H9 (cell line): ENCODE measurements at regions not wholly inside any gene's neighbourhood (a gene's known extent, or its start where the extent isn't known, plus 50 kb on each side); places are given as distances from the start of the nearest gene placed in this dataset.

Source experiments
- DNase-seq: peaks from one replicate; pipeline ENCODE4 v3.0.0-alpha.2; 2017
- H2AFZ ChIP-seq: one replicate; pipeline ENCODE4 v1.6.1; 2013; ENCODE audit warnings: mild to moderate bottlenecking, low read length, control low read depth, moderate library complexity
- H2AK5ac ChIP-seq: 2 replicates; pipeline ENCODE4 v1.6.1; 2013; ENCODE audit warnings: low read length, control low read depth, mixed read lengths; ENCODE audit not compliant: insufficient read length
- H2BK120ac ChIP-seq: one replicate; pipeline ENCODE4 v1.6.1; 2013; ENCODE audit warnings: low read depth, mild to moderate bottlenecking, low read length, control low read depth, inconsistent platforms; ENCODE audit not compliant: poor library complexity, severe bottlenecking
- H2BK12ac ChIP-seq: 2 replicates; pipeline ENCODE4 v1.6.1; 2013; ENCODE audit warnings: low read length, control low read depth, mixed read lengths, low read depth; ENCODE audit not compliant: insufficient read length
- H2BK15ac ChIP-seq: 2 replicates; pipeline ENCODE4 v1.6.1; 2013; ENCODE audit warnings: low read depth, low read length, control low read depth
- H2BK20ac ChIP-seq: one replicate; pipeline ENCODE4 v1.6.1; 2013; ENCODE audit warnings: low read depth, mild to moderate bottlenecking, low read length, control low read depth, inconsistent platforms; ENCODE audit not compliant: poor library complexity, severe bottlenecking
- H2BK5ac ChIP-seq: 2 replicates; pipeline ENCODE4 v1.6.1; 2013; ENCODE audit warnings: low read length, control low read depth, mixed read lengths; ENCODE audit not compliant: insufficient read length
- H3K14ac ChIP-seq: 2 replicates; pipeline ENCODE4 v1.6.1; 2013; ENCODE audit warnings: low read length, control low read depth; ENCODE audit not compliant: insufficient read depth
- H3K18ac ChIP-seq: 2 replicates; pipeline ENCODE4 v1.6.1; 2013; ENCODE audit warnings: low read depth, mild to moderate bottlenecking, mixed read lengths, low read length, control low read depth; ENCODE audit not compliant: insufficient read length
- H3K23ac ChIP-seq: 2 replicates; pipeline ENCODE4 v1.6.1; 2013; ENCODE audit warnings: low read length, control low read depth, mixed read lengths, low read depth; ENCODE audit not compliant: insufficient read length
- H3K23me2 ChIP-seq: 2 replicates; pipeline ENCODE4 v1.6.1; 2013; ENCODE audit warnings: low read depth, mild to moderate bottlenecking, mixed read lengths, low read length, control low read depth; ENCODE audit not compliant: insufficient read length, poor library complexity, severe bottlenecking
- H3K27ac ChIP-seq: 2 replicates; pipeline ENCODE4 v1.5.1; 2013; ENCODE audit warnings: low read length, control low read depth, mixed read lengths, low read depth; ENCODE audit not compliant: insufficient read length
- H3K27me3 ChIP-seq: 2 replicates; pipeline ENCODE4 v1.6.1; 2013; ENCODE audit warnings: low read length, control low read depth, inconsistent platforms; ENCODE audit not compliant: insufficient read depth
- H3K4ac ChIP-seq: 2 replicates; pipeline ENCODE4 v1.6.1; 2013; ENCODE audit warnings: low read depth, mild to moderate bottlenecking, control low read depth, inconsistent platforms, low read length, moderate library complexity
- H3K4me1 ChIP-seq: 2 replicates; pipeline ENCODE4 v1.6.1; 2013; ENCODE audit warnings: low read length, control low read depth, inconsistent platforms; ENCODE audit not compliant: insufficient read depth
- H3K4me2 ChIP-seq: 2 replicates; pipeline ENCODE4 v1.6.1; 2013; ENCODE audit warnings: low read length, control low read depth, mixed read lengths; ENCODE audit not compliant: insufficient read length, insufficient read depth
- H3K56ac ChIP-seq: 2 replicates; pipeline ENCODE4 v1.6.1; 2013; ENCODE audit warnings: low read depth, mild to moderate bottlenecking, mixed read lengths, low read length, control low read depth; ENCODE audit not compliant: insufficient read length
- H3K79me1 ChIP-seq: 2 replicates; pipeline ENCODE4 v1.6.1; 2013; ENCODE audit warnings: low read depth, mild to moderate bottlenecking, moderate library complexity, low read length, control low read depth, inconsistent platforms; ENCODE audit not compliant: insufficient read depth, poor library complexity, severe bottlenecking
- H3K79me2 ChIP-seq: 2 replicates; pipeline ENCODE4 v1.6.1; 2013; ENCODE audit warnings: low read length, control low read depth, inconsistent platforms; ENCODE audit not compliant: insufficient read depth
- H3K9ac ChIP-seq: 2 replicates; pipeline ENCODE4 v1.6.1; 2013; ENCODE audit warnings: low read length, control low read depth, mixed read lengths; ENCODE audit not compliant: insufficient read length; ENCODE audit errors: extremely low read depth
- H3K9me3 ChIP-seq: one replicate; pipeline ENCODE4 v1.6.1; 2013; ENCODE audit warnings: low read depth, low read length, inconsistent platforms; ENCODE audit not compliant: control insufficient read depth
- H3T11ph ChIP-seq: one replicate; pipeline ENCODE4 v1.6.1; 2013; ENCODE audit warnings: mild to moderate bottlenecking, low read length, control low read depth, inconsistent platforms
- H4K20me1 ChIP-seq: one replicate; pipeline ENCODE4 v1.6.1; 2013; ENCODE audit not compliant: control insufficient read depth, insufficient read length, insufficient read depth
- H4K5ac ChIP-seq: 2 replicates; pipeline ENCODE4 v1.6.1; 2013; ENCODE audit warnings: low read depth, mild to moderate bottlenecking, mixed read lengths, low read length, control low read depth; ENCODE audit not compliant: insufficient read length
- H4K8ac ChIP-seq: replicated peaks from 2 replicates; pipeline ENCODE4 v1.6.1; 2013; ENCODE audit warnings: low read length, control low read depth, mixed read lengths, low read depth; ENCODE audit not compliant: insufficient read length
- H4K91ac ChIP-seq: 2 replicates; pipeline ENCODE4 v1.6.1; 2013; ENCODE audit warnings: low read depth, mild to moderate bottlenecking, moderate library complexity, mixed read lengths, low read length, control low read depth; ENCODE audit not compliant: insufficient read length
- H3K27ac Mint-ChIP-seq, 3 experiments: 2 replicates in 2 of 3; 3 replicates in 1 of 3; pipeline ENCODE4 v1.8.0; 2020 to 2021; ENCODE audit warnings: mixed read lengths in 3 of 3, mild to moderate bottlenecking in 1 of 3, moderate library complexity in 1 of 3
- H3K27me3 Mint-ChIP-seq: 2 replicates; pipeline ENCODE4 v1.8.0; 2021; ENCODE audit warnings: low read depth, mild to moderate bottlenecking, moderate library complexity, mixed read lengths
- H3K36me3 Mint-ChIP-seq, 3 experiments: 2 replicates in 2 of 3; 3 replicates in 1 of 3; pipeline ENCODE4 v1.8.0; 2020 to 2021; ENCODE audit warnings: low read depth in 3 of 3, mixed read lengths in 3 of 3; ENCODE audit not compliant: insufficient read depth in 1 of 3
- H3K4me1 Mint-ChIP-seq, 2 experiments: 2 replicates each; pipeline ENCODE4 v1.8.0; 2020; ENCODE audit warnings: mixed read lengths in 2 of 2
- H3K4me3 Mint-ChIP-seq, 2 experiments: 2 replicates in 1 of 2; 3 replicates in 1 of 2; pipeline ENCODE4 v1.8.0; 2020 to 2021; ENCODE audit warnings: mild to moderate bottlenecking in 2 of 2, mixed read lengths in 2 of 2, moderate library complexity in 1 of 2
- H3K9me3 Mint-ChIP-seq, 2 experiments: 2 replicates in 1 of 2; 3 replicates in 1 of 2; pipeline ENCODE4 v1.8.0; 2020; ENCODE audit warnings: mild to moderate bottlenecking in 2 of 2, mixed read lengths in 2 of 2, moderate library complexity in 1 of 2
- WGBS: extraction: QIAGEN DNeasy Blood & Tissue Kit; methylation state at CpG from one replicate; pipeline ENCODE4 v1.1.7; 2013; ENCODE audit warnings: missing lambda C conversion rate, low lambda C conversion rate, mixed read lengths; ENCODE audit not compliant: insufficient read length; ENCODE audit errors: extremely low coverage; 5-methylcytosine and 5-hydroxymethylcytosine counted together
- TF ChIP-seq, protein P1 (sequence below): fragments of 200-600 bp; sonication (generic); conservative IDR thresholded peaks from 3 replicates; pipeline ENCODE4 v1.8.0; 2021; ENCODE audit warnings: antibody characterized with exemption, mild to moderate bottlenecking

DNA sequence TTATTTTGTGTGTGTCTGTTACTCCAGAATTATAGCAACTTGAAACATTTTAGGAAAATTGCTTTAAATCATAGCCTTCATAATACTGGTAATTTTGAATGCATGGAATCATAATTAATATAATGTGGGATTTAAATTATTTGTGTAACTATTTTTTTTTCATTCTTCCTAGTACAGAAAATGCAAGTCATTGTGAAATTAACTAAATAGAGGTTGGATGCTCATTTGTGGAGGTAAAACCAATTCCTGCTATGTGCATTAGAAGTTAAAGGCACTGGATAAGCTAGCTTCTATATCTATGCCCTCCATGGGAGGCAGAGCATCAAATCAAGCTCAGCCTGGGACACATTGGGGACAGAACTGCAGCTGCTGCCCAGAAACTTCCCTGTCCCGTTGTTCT is 1048.5 kb upstream of the PABPC4L start:
- TF ChIP-seq, protein P1, sequence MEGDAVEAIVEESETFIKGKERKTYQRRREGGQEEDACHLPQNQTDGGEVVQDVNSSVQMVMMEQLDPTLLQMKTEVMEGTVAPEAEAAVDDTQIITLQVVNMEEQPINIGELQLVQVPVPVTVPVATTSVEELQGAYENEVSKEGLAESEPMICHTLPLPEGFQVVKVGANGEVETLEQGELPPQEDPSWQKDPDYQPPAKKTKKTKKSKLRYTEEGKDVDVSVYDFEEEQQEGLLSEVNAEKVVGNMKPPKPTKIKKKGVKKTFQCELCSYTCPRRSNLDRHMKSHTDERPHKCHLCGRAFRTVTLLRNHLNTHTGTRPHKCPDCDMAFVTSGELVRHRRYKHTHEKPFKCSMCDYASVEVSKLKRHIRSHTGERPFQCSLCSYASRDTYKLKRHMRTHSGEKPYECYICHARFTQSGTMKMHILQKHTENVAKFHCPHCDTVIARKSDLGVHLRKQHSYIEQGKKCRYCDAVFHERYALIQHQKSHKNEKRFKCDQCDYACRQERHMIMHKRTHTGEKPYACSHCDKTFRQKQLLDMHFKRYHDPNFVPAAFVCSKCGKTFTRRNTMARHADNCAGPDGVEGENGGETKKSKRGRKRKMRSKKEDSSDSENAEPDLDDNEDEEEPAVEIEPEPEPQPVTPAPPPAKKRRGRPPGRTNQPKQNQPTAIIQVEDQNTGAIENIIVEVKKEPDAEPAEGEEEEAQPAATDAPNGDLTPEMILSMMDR = no peak

More for the DNA sequence above, 1048.5 kb upstream of the PABPC4L start:
- peak overlapping the region in 1 of 3 experiments; percentile 52; a peak in 1 of 7 replicates for H3K27ac Mint-ChIP-seq
- no peak overlapping the region for H4K5ac ChIP-seq
- H2BK12ac ChIP-seq = no peak overlapping the region
- no peaks in the 10 kb centered on the region for H3K23me2 ChIP-seq
- no peak overlapping the region for H2AK5ac ChIP-seq
- no peak overlapping the region for H4K91ac ChIP-seq
- no peak overlapping the region for H3K23ac ChIP-seq
- DNase-seq = no peak
- no peak overlapping the region for H3K9ac ChIP-seq
- H4K20me1 ChIP-seq = no peaks in the 10 kb centered on the region
- H3T11ph ChIP-seq = no peak overlapping the region
- H3K9me3 Mint-ChIP-seq = no peaks in the 10 kb centered on the region
- no peak overlapping the region for H2BK20ac ChIP-seq
- H3K4me1 ChIP-seq = no peaks in the 10 kb centered on the region
- H4K8ac ChIP-seq = no peak overlapping the region
- H3K4me1 Mint-ChIP-seq = peaks cover 14 to 20% of the 10 kb centered on the region in 2 experiments
- H3K14ac ChIP-seq = no peak overlapping the region
- no peak overlapping the region for H3K4ac ChIP-seq
- no peak overlapping the region for H3K4me2 ChIP-seq
- H2BK15ac ChIP-seq = no peak overlapping the region
- H2BK120ac ChIP-seq = no peak overlapping the region
- no peaks in the 10 kb centered on the region for H3K79me2 ChIP-seq
- no peak overlapping the region for H3K18ac ChIP-seq
- no peak overlapping the region for H3K56ac ChIP-seq
- no peaks in the 10 kb centered on the region for H3K36me3 Mint-ChIP-seq
- H3K4me3 Mint-ChIP-seq = no peak overlapping the region
- H3K27me3 ChIP-seq = no peaks in the 10 kb centered on the region
- no peaks in the 10 kb centered on the region for H3K27me3 Mint-ChIP-seq
- H3K79me1 ChIP-seq = no peaks in the 10 kb centered on the region
- WGBS = no CpG with 5 or more reads among the region's 1 CpG
- H2BK5ac ChIP-seq = no peak overlapping the region
- H3K27ac ChIP-seq = no peak overlapping the region
- no peaks in the 10 kb centered on the region for H3K9me3 ChIP-seq
- H2AFZ ChIP-seq = no peak overlapping the region
